GM23338 (cell line): ENCODE measurements at regions not wholly inside any gene's neighbourhood (a gene's known extent, or its start where the extent isn't known, plus 50 kb on each side); places are given as distances from the start of the nearest gene placed in this dataset.

ENCODE experiments used
- ATAC-seq: fragments of 200-7000 bp; cut with Tn5 transposase; 3 replicates; pipeline ENCODE4 v1.9.1; 2020
- DNase-seq: peaks from one replicate; pipeline ENCODE4 v3.0.0-alpha.2; 2015; ENCODE audit warnings: low spot score
- H2AFZ ChIP-seq: fragments of 200-600 bp; sonication (generic); 2 replicates; pipeline ENCODE4 v1.8.0; 2016; ENCODE audit warnings: antibody characterized with exemption, mild to moderate bottlenecking, moderate library complexity
- H3F3A ChIP-seq: fragments of 200-600 bp; sonication (generic); replicated peaks from 2 replicates; pipeline ENCODE4 v1.8.0; 2017; ENCODE audit warnings: antibody characterized with exemption, mixed run types, low read depth
- H3K27ac ChIP-seq: fragments of 200-600 bp; sonication (generic); 2 replicates; pipeline ENCODE4 v1.6.1; 2016; ENCODE audit warnings: low read depth
- H3K27me3 ChIP-seq: fragments of 200-600 bp; sonication (generic); 2 replicates; pipeline ENCODE4 v1.8.0; 2016; ENCODE audit warnings: mild to moderate bottlenecking, mixed run types, moderate library complexity; ENCODE audit not compliant: insufficient read depth
- H3K36me3 ChIP-seq: fragments of 200-600 bp; sonication (generic); 2 replicates; pipeline ENCODE4 v1.8.0; 2016; ENCODE audit warnings: mild to moderate bottlenecking; ENCODE audit not compliant: insufficient read depth
- H3K4me1 ChIP-seq: fragments of 200-600 bp; sonication (generic); 2 replicates; pipeline ENCODE4 v1.8.0; 2016; ENCODE audit warnings: mild to moderate bottlenecking, moderate library complexity; ENCODE audit not compliant: insufficient read depth
- H3K4me2 ChIP-seq: fragments of 200-600 bp; sonication (generic); 2 replicates; pipeline ENCODE4 v1.7.1; 2017; ENCODE audit warnings: mixed run types
- H3K4me3 ChIP-seq: fragments of 200-600 bp; sonication (generic); 2 replicates; pipeline ENCODE4 v1.6.1; 2016; ENCODE audit warnings: mixed run types
- H3K79me2 ChIP-seq: fragments of 200-600 bp; sonication (generic); replicated peaks from 2 replicates; pipeline ENCODE4 v1.8.0; 2017; ENCODE audit warnings: mild to moderate bottlenecking; ENCODE audit not compliant: insufficient read depth
- H3K9me2 ChIP-seq: fragments of 200-600 bp; sonication (generic); 2 replicates; pipeline ENCODE4 v1.8.0; 2017; ENCODE audit not compliant: insufficient read depth
- H4K20me1 ChIP-seq: fragments of 200-600 bp; sonication (generic); replicated peaks from 2 replicates; pipeline ENCODE4 v1.8.0; 2017; ENCODE audit warnings: mild to moderate bottlenecking; ENCODE audit not compliant: insufficient read depth
- H3K27ac Mint-ChIP-seq: 2 replicates; pipeline ENCODE4 v1.8.0; 2020; ENCODE audit warnings: inconsistent platforms, mild to moderate bottlenecking, moderate library complexity, mixed read lengths
- H3K27me3 Mint-ChIP-seq: 3 replicates; pipeline ENCODE4 v1.8.0; 2022; ENCODE audit warnings: low read depth, mild to moderate bottlenecking, moderate library complexity, mixed read lengths, inconsistent platforms; ENCODE audit not compliant: insufficient read depth, poor library complexity
- H3K36me3 Mint-ChIP-seq: 3 replicates; pipeline ENCODE4 v1.8.0; 2021; ENCODE audit warnings: low read depth, mild to moderate bottlenecking, inconsistent platforms, moderate library complexity, mixed read lengths
- H3K4me1 Mint-ChIP-seq: 3 replicates; pipeline ENCODE4 v1.8.0; 2020; ENCODE audit warnings: mild to moderate bottlenecking, inconsistent platforms, mixed read lengths
- H3K4me3 Mint-ChIP-seq: 3 replicates; pipeline ENCODE4 v1.8.0; 2021; ENCODE audit warnings: moderate library complexity, mild to moderate bottlenecking, inconsistent platforms, mixed read lengths
- H3K9me3 Mint-ChIP-seq: 3 replicates; pipeline ENCODE4 v1.8.0; 2020; ENCODE audit warnings: moderate library complexity, mild to moderate bottlenecking, inconsistent platforms, mixed read lengths
- CREB1 ChIP-seq: fragments of 250-450 bp; sonication (Bioruptor Pico); IDR thresholded peaks from 2 replicates; pipeline ENCODE4 v1.5.0; 2020; ENCODE audit warnings: low read depth, mild to moderate bottlenecking, moderate library complexity
- EZH2phosphoT487 ChIP-seq: fragments of 200-600 bp; sonication (generic); IDR thresholded peaks from one replicate; pipeline ENCODE4 v1.8.1; 2018; ENCODE audit warnings: antibody characterized with exemption; ENCODE audit not compliant: unreplicated experiment
- JUNB ChIP-seq: IDR thresholded peaks from one replicate; pipeline ENCODE4 v1.6.1; 2016; ENCODE audit warnings: antibody characterized with exemption; ENCODE audit not compliant: unreplicated experiment
- NANOG ChIP-seq: IDR thresholded peaks from 2 replicates; pipeline ENCODE4 v1.6.1; 2016; ENCODE audit warnings: antibody characterized with exemption, borderline replicate concordance
- POLR2AphosphoS5 ChIP-seq: IDR thresholded peaks from 2 replicates; pipeline ENCODE4 v1.6.1; 2016; ENCODE audit warnings: antibody characterized with exemption, low read depth
- STAT1 ChIP-seq: IDR thresholded peaks from one replicate; pipeline ENCODE4 v1.6.1; 2016; ENCODE audit warnings: antibody characterized with exemption; ENCODE audit not compliant: unreplicated experiment
- ZNF114 ChIP-seq: fragments of 250-450 bp; sonication (Bioruptor Pico); IDR thresholded peaks from 2 replicates; pipeline ENCODE4 v1.5.0; 2020; ENCODE audit warnings: mild to moderate bottlenecking, moderate library complexity
- ZNF331 ChIP-seq: fragments of 250-450 bp; sonication (Bioruptor Pico); IDR thresholded peaks from 2 replicates; pipeline ENCODE4 v1.5.0; 2020; ENCODE audit warnings: low read depth, mild to moderate bottlenecking, moderate library complexity
- TF ChIP-seq, protein P1 (sequence below): fragments of 250-450 bp; sonication (Bioruptor Pico); IDR thresholded peaks from 2 replicates; pipeline ENCODE4 v1.5.0; 2020; ENCODE audit warnings: mild to moderate bottlenecking, moderate library complexity
- TF ChIP-seq, protein P2 (sequence below): IDR thresholded peaks from one replicate; pipeline ENCODE4 v1.6.1; 2018; ENCODE audit warnings: antibody characterized with exemption; ENCODE audit not compliant: unreplicated experiment

DNA sequence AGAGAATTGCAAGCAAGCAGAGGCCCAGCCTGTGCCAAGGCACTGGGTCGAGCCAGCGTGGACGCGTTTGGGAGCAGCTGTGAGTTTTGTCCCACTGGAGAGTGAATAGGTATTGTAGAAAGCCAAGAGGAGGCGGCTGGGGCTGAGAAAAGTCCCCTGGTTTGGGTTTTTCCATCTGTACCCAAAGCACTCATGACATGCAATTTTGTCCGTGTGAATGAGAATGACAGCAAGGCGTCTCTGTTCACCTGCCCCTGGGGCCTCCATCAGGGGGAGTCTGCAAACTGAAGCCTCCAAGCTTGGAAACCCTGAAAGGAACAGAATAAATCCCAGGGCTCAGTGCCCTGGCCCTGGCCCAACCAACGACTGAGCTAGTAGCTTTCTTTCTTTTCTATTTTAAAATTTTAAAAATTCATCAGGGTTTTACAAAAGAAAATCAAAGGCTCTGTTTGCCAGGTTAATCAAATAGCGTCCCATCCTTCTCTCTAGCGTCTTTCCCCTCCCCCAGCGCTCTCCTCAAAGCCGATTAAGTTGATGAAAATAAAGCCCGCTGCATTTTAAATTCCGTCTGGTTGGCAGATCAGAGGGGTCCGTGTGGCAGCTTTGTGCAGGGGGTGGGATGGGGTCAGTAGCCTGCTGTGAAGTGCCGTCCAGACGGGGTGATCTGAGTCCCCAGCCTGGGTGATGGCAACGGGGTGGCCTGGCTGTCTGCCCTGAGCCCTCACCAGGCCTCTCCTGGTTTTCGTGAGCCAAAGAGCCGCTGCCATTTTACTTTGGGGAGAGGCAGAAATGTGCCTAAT, 171.0 kb downstream of the KATNIP start (continued):
- TF ChIP-seq POLR2AphosphoS5 (no peak), EZH2phosphoT487 (no peak), STAT1 (no peak), ZNF114 (CRISPR knock-in tag) (no peak), ZNF331 (CRISPR knock-in tag) (no peak)
- TF ChIP-seq, protein P1, sequence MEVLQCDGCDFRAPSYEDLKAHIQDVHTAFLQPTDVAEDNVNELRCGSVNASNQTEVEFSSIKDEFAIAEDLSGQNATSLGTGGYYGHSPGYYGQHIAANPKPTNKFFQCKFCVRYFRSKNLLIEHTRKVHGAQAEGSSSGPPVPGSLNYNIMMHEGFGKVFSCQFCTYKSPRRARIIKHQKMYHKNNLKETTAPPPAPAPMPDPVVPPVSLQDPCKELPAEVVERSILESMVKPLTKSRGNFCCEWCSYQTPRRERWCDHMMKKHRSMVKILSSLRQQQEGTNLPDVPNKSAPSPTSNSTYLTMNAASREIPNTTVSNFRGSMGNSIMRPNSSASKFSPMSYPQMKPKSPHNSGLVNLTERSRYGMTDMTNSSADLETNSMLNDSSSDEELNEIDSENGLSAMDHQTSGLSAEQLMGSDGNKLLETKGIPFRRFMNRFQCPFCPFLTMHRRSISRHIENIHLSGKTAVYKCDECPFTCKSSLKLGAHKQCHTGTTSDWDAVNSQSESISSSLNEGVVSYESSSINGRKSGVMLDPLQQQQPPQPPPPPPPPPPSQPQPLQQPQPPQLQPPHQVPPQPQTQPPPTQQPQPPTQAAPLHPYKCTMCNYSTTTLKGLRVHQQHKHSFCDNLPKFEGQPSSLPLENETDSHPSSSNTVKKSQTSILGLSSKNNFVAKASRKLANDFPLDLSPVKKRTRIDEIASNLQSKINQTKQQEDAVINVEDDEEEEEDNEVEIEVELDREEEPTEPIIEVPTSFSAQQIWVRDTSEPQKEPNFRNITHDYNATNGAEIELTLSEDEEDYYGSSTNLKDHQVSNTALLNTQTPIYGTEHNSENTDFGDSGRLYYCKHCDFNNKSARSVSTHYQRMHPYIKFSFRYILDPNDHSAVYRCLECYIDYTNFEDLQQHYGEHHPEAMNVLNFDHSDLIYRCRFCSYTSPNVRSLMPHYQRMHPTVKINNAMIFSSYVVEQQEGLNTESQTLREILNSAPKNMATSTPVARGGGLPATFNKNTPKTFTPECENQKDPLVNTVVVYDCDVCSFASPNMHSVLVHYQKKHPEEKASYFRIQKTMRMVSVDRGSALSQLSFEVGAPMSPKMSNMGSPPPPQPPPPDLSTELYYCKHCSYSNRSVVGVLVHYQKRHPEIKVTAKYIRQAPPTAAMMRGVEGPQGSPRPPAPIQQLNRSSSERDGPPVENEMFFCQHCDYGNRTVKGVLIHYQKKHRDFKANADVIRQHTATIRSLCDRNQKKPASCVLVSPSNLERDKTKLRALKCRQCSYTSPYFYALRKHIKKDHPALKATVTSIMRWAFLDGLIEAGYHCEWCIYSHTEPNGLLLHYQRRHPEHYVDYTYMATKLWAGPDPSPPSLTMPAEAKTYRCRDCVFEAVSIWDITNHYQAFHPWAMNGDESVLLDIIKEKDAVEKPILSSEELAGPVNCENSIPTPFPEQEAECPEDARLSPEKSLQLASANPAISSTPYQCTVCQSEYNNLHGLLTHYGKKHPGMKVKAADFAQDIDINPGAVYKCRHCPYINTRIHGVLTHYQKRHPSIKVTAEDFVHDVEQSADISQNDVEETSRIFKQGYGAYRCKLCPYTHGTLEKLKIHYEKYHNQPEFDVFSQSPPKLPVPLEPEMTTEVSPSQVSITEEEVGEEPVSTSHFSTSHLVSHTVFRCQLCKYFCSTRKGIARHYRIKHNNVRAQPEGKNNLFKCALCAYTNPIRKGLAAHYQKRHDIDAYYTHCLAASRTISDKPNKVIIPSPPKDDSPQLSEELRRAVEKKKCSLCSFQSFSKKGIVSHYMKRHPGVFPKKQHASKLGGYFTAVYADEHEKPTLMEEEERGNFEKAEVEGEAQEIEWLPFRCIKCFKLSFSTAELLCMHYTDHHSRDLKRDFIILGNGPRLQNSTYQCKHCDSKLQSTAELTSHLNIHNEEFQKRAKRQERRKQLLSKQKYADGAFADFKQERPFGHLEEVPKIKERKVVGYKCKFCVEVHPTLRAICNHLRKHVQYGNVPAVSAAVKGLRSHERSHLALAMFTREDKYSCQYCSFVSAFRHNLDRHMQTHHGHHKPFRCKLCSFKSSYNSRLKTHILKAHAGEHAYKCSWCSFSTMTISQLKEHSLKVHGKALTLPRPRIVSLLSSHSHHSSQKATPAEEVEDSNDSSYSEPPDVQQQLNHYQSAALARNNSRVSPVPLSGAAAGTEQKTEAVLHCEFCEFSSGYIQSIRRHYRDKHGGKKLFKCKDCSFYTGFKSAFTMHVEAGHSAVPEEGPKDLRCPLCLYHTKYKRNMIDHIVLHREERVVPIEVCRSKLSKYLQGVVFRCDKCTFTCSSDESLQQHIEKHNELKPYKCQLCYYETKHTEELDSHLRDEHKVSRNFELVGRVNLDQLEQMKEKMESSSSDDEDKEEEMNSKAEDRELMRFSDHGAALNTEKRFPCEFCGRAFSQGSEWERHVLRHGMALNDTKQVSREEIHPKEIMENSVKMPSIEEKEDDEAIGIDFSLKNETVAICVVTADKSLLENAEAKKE (CRISPR knock-in tag) = no peak

DNA sequence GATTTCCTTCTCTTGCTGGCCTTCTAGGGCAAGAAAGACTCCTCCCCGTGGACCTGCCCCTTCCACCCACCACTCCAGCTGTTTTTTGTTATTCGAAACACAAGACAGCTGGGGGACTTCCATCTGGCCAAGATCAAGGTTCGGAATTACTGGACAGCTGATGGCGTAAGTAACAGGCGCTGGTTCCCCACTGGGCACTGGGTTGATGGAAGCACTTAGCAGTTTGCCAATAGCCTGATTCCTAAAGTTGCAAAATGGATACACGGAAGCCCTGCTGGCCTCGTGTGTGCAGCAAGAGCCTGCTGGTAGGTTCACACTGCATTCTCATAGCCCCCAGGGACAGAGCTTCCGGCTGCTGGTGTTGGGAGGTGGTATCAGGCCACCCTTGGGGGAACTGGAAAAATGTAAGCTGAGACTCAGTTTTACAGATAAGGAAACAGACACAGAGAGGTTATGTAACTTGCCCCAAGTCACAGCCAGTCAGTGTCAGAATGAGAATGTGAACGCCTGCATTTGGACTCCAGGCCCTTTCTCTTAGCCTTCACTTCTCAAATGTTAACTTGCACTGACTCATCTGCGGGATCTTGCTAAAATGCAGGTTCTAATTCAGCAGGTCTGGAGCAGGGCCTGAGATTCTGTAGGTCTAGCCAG, 171.7 kb downstream of the KATNIP start:
- peaks cover 11% of the 10 kb centered on the region for H3K27me3 Mint-ChIP-seq
- Histone ChIP-seq H3K9me2 (no peaks in the 10 kb centered on the region), H3K4me2 (no peak overlapping the region), H3K79me2 (no peaks in the 10 kb centered on the region), H3K27ac (0 out of 2 replicates have a peak overlapping the region, but pooled peaks have one; percentile 14), H3K27me3 (no peaks in the 10 kb centered on the region), H3K36me3 (no peaks in the 10 kb centered on the region; the same call in 1 of the 2 replicates), H3F3A (no peaks in the 10 kb centered on the region), H3K4me3 (no peak overlapping the region), H3K4me1 (no peaks in the 10 kb centered on the region; the same call in 1 of the 2 replicates), H4K20me1 (no peaks in the 10 kb centered on the region), H2AFZ (no peak overlapping the region)
- peak overlapping the region; percentile 51 for H3K27ac Mint-ChIP-seq
- DNase-seq (no peak), ATAC-seq (no peak)
- peaks cover 19% of the 10 kb centered on the region for H3K4me1 Mint-ChIP-seq
- H3K4me3 Mint-ChIP-seq = no peak overlapping the region
- peaks cover 17% of the 10 kb centered on the region for H3K36me3 Mint-ChIP-seq
- H3K9me3 Mint-ChIP-seq = peaks cover 2% of the 10 kb centered on the region; the same call in 1 of the 3 replicates
- no peak for TF ChIP-seq CREB1 (CRISPR knock-in tag)
- TF ChIP-seq NANOG = no peak
- TF ChIP-seq, protein P2, sequence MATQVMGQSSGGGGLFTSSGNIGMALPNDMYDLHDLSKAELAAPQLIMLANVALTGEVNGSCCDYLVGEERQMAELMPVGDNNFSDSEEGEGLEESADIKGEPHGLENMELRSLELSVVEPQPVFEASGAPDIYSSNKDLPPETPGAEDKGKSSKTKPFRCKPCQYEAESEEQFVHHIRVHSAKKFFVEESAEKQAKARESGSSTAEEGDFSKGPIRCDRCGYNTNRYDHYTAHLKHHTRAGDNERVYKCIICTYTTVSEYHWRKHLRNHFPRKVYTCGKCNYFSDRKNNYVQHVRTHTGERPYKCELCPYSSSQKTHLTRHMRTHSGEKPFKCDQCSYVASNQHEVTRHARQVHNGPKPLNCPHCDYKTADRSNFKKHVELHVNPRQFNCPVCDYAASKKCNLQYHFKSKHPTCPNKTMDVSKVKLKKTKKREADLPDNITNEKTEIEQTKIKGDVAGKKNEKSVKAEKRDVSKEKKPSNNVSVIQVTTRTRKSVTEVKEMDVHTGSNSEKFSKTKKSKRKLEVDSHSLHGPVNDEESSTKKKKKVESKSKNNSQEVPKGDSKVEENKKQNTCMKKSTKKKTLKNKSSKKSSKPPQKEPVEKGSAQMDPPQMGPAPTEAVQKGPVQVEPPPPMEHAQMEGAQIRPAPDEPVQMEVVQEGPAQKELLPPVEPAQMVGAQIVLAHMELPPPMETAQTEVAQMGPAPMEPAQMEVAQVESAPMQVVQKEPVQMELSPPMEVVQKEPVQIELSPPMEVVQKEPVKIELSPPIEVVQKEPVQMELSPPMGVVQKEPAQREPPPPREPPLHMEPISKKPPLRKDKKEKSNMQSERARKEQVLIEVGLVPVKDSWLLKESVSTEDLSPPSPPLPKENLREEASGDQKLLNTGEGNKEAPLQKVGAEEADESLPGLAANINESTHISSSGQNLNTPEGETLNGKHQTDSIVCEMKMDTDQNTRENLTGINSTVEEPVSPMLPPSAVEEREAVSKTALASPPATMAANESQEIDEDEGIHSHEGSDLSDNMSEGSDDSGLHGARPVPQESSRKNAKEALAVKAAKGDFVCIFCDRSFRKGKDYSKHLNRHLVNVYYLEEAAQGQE = no peak
- no peak for TF ChIP-seq JUNB
- no peak for TF ChIP-seq POLR2AphosphoS5
- no peak for TF ChIP-seq ZNF114 (CRISPR knock-in tag)
- no peak for TF ChIP-seq ZNF331 (CRISPR knock-in tag)
